PC-9 (cell line): ENCODE measurements at regions not wholly inside any gene's neighbourhood (a gene's known extent, or its start where the extent isn't known, plus 50 kb on each side); places are given as distances from the start of the nearest gene placed in this dataset.

ENCODE experiments used
- BruUV-seq: library from RNA; stranded (reverse); fragments of 400-500 nt; replicated peaks from 2 replicates; lab custom pipeline; 2021; lab: Mats Ljungman, UMichigan
- CTCF ChIA-PET: fragments of 300-600 bp; sonication (Branson Sonifier 250); formaldehyde crosslinking; loops from one replicate; lab custom pipeline; 2022; ENCODE audit warnings: antibody characterized with exemption; lab: Charles Lee
- POLR2A ChIA-PET: fragments of 300-600 bp; sonication (Branson Sonifier 250); formaldehyde crosslinking; loops from one replicate; lab custom pipeline; 2022; ENCODE audit warnings: antibody characterized with exemption; ENCODE audit not compliant: unreplicated experiment; lab: Charles Lee
- DNase-seq, 2 experiments: peaks; one replicate each; pipeline versions ENCODE4 v3.0.0 to v3.0.0-alpha.2; 2015 to 2022; ENCODE audit warnings: mixed read lengths in 1 of 2
- H2AFZ ChIP-seq: fragments of 200-600 bp; sonication (generic); 2 replicates; pipeline ENCODE4 v1.8.1; 2017; ENCODE audit warnings: antibody characterized with exemption
- H3F3A ChIP-seq: fragments of 200-600 bp; sonication (generic); 2 replicates; pipeline ENCODE4 v1.8.1; 2017; ENCODE audit warnings: antibody characterized with exemption, mild to moderate bottlenecking, low read depth; ENCODE audit not compliant: insufficient read depth
- H3K27ac ChIP-seq: fragments of 200-600 bp; sonication (generic); 2 replicates; pipeline ENCODE4 v1.6.1; 2016; ENCODE audit warnings: mixed run types
- H3K27me3 ChIP-seq: fragments of 200-600 bp; sonication (generic); 2 replicates; pipeline ENCODE4 v1.6.1; 2016; ENCODE audit warnings: low read depth, mixed run types; ENCODE audit not compliant: insufficient read depth
- H3K36me3 ChIP-seq: fragments of 200-600 bp; sonication (generic); 2 replicates; pipeline ENCODE4 v1.6.1; 2016; ENCODE audit warnings: low read depth, mixed run types
- H3K4me1 ChIP-seq: fragments of 200-600 bp; sonication (generic); replicated peaks from 2 replicates; pipeline ENCODE4 v1.6.1; 2016; ENCODE audit warnings: mixed run types; ENCODE audit not compliant: insufficient read depth
- H3K4me2 ChIP-seq: fragments of 200-600 bp; sonication (generic); 2 replicates; pipeline ENCODE4 v1.6.1; 2017; ENCODE audit warnings: mixed run types
- H3K4me3 ChIP-seq: fragments of 200-600 bp; sonication (generic); 2 replicates; pipeline ENCODE4 v1.6.1; 2016; ENCODE audit warnings: mixed run types
- H3K79me2 ChIP-seq: fragments of 200-600 bp; sonication (generic); 2 replicates; pipeline ENCODE4 v1.6.1; 2017; ENCODE audit warnings: low read depth, mixed run types
- H3K9me2 ChIP-seq: fragments of 200-600 bp; sonication (generic); 2 replicates; pipeline ENCODE4 v1.8.1; 2017; ENCODE audit warnings: mild to moderate bottlenecking; ENCODE audit not compliant: insufficient read depth
- H3K9me3 ChIP-seq: fragments of 200-600 bp; sonication (generic); 2 replicates; pipeline ENCODE4 v1.8.1; 2016; ENCODE audit warnings: low read depth; ENCODE audit not compliant: insufficient read depth
- H4K20me1 ChIP-seq: fragments of 200-600 bp; sonication (generic); 2 replicates; pipeline ENCODE4 v1.8.1; 2017; ENCODE audit not compliant: insufficient read depth
- EZH2 ChIP-seq: fragments of 200-600 bp; sonication (generic); IDR thresholded peaks from 2 replicates; pipeline ENCODE4 v1.8.0; 2017; ENCODE audit warnings: antibody characterized with exemption, low read depth
- intact Hi-C: fragments of 100-400 bp; cut with micrococcal nuclease; formaldehyde crosslinking; loops from one replicate; pipeline ENCODE4 v1.10.0; 2022; ENCODE audit not compliant: unreplicated experiment
- TF ChIP-seq, protein P1 (sequence below): fragments of 200-600 bp; sonication (generic); conservative IDR thresholded peaks from 2 replicates; pipeline ENCODE4 v1.6.1; 2017; ENCODE audit warnings: mixed run types, antibody characterized with exemption, mild to moderate bottlenecking, moderate library complexity

DNA sequence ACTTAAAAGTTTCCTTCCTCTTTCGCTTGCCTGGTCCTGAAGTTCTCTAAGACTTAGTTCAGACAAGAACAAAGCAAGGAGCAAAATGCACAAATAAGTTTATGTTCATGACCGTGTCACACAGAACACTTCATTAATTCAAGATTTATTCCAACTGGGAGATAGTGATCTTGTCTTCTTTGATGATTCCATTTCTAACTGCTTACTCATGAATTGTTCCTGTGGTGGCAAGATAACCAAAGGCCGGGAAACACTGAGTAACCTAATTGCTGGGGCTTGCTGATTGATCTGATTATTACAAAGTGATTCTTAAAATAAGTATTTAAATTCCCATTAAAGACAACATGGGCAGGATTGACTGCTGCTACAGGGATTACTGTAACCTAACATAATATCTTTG, 1462.9 kb upstream of the RAG2 start:
- Histone ChIP-seq H3K4me2 (no peak overlapping the region), H3K27me3 (no peaks in the 10 kb centered on the region), H3K9me3 (no peaks in the 10 kb centered on the region), H4K20me1 (no peaks in the 10 kb centered on the region), H3K79me2 (no peaks in the 10 kb centered on the region), H2AFZ (no peak overlapping the region), H3K4me3 (no peak overlapping the region), H3K36me3 (no peaks in the 10 kb centered on the region), H3K9me2 (no peaks in the 10 kb centered on the region; the same call in 1 of the 2 replicates), H3F3A (no peaks in the 10 kb centered on the region), H3K4me1 (no peaks in the 10 kb centered on the region), H3K27ac (no peak overlapping the region)
- no TSS peak for BruUV-seq
- POLR2A ChIA-PET, result no interaction called here
- CTCF ChIA-PET, result no interaction called here
- DNase-seq, result no peak
- TF ChIP-seq EZH2, result no peak
- TF ChIP-seq, protein P1, sequence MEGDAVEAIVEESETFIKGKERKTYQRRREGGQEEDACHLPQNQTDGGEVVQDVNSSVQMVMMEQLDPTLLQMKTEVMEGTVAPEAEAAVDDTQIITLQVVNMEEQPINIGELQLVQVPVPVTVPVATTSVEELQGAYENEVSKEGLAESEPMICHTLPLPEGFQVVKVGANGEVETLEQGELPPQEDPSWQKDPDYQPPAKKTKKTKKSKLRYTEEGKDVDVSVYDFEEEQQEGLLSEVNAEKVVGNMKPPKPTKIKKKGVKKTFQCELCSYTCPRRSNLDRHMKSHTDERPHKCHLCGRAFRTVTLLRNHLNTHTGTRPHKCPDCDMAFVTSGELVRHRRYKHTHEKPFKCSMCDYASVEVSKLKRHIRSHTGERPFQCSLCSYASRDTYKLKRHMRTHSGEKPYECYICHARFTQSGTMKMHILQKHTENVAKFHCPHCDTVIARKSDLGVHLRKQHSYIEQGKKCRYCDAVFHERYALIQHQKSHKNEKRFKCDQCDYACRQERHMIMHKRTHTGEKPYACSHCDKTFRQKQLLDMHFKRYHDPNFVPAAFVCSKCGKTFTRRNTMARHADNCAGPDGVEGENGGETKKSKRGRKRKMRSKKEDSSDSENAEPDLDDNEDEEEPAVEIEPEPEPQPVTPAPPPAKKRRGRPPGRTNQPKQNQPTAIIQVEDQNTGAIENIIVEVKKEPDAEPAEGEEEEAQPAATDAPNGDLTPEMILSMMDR, result no peak
- intact Hi-C loops, result no loop called here

DNA sequence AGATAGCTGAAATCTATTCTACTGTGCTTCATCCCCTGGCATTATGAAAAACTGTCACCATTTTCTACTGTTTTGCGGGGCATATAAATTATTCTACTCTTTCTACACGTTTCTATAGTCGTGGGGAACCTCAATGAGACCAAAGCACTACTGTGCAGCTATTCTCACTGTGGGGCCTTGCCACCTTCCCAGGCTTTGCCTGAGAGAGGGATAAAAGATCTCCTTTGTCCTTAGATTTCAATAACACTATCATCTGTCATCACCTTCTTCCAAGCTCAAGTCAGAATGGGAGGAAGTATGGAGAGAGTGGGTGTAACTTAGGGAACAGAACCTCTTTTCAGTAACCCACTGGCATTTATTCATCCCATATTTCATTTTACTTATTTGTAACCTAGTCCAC, 1462.1 kb upstream of the RAG2 start:
- POLR2A ChIA-PET, result no interaction called here

DNA sequence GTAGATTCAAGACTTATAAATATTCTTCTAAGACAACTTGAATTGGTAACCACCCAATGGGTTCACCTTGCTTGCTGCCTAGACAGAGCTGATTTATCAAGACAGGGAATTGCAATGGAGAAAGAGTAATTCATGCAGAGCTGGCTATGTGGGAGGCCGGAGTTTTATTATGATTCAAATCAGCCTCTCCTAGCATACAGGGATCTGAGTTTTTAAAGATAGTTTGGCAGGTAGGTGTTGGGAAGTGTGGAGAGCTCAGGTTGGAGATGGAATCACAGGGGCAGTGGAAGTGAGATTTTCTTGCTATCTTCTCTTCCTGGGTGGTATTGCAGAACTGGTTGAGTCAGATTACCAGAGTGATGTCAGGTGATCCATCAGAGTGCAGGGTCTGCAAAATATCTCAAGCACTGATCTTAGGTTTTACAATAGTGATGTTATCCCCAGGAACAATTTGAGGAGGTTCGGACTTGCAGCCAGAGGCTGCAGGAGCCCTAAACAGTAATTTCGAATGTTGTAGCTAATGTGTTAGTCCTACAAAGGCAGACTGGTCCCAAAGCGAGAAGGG, 1448.6 kb upstream of the RAG2 start:
- Histone ChIP-seq H3K9me2 (no peaks in the 10 kb centered on the region; the same call in 1 of the 2 replicates), H3K9me3 (no peaks in the 10 kb centered on the region), H2AFZ (no peak overlapping the region)

More for the DNA sequence above, 1462.1 kb upstream of the RAG2 start:
- CTCF ChIA-PET, result no interaction called here
- Histone ChIP-seq H3K4me2 (no peak overlapping the region), H4K20me1 (no peaks in the 10 kb centered on the region), H3K9me2 (no peaks in the 10 kb centered on the region; the same call in 1 of the 2 replicates), H3K27me3 (no peaks in the 10 kb centered on the region), H3K4me1 (no peaks in the 10 kb centered on the region), H3K4me3 (no peak overlapping the region), H2AFZ (no peak overlapping the region), H3K79me2 (no peaks in the 10 kb centered on the region), H3K27ac (no peak overlapping the region), H3K9me3 (no peaks in the 10 kb centered on the region), H3F3A (no peaks in the 10 kb centered on the region), H3K36me3 (no peaks in the 10 kb centered on the region)
- no TSS peak for BruUV-seq
- TF ChIP-seq, protein P1, result no peak
- no peak for TF ChIP-seq EZH2
- DNase-seq, result no peak
- intact Hi-C loops, result no loop called here

More for the DNA sequence above, 1448.6 kb upstream of the RAG2 start:
- intact Hi-C loops, result no loop called here
- Histone ChIP-seq H3K4me1 (no peaks in the 10 kb centered on the region), H3F3A (no peaks in the 10 kb centered on the region), H3K27me3 (no peaks in the 10 kb centered on the region), H3K36me3 (no peaks in the 10 kb centered on the region), H3K27ac (no peak overlapping the region), H3K4me2 (no peak overlapping the region), H4K20me1 (no peaks in the 10 kb centered on the region), H3K4me3 (no peak overlapping the region), H3K79me2 (no peaks in the 10 kb centered on the region)
- TF ChIP-seq, protein P1, result no peak
- TF ChIP-seq EZH2, result no peak
- DNase-seq, result no peak
- CTCF ChIA-PET, result no interaction called here
- POLR2A ChIA-PET, result no interaction called here
- BruUV-seq, result no TSS peak
